A549 (cell line): ENCODE measurements at regions not wholly inside any gene's neighbourhood (a gene's known extent, or its start where the extent isn't known, plus 50 kb on each side); places are given as distances from the start of the nearest gene placed in this dataset.

Source experiments
- ATAC-seq, 2 experiments: fragments of 200-7000 bp in 1 of 2; fragments of >200 bp in 1 of 2; cut with Nextera tagmentation in 1 of 2; cut with Tn5 transposase in 1 of 2; 3 replicates each; pipeline versions ENCODE4 v1.8.0 to v1.9.1; 2018 to 2020; ENCODE audit warnings: mild to moderate bottlenecking in 1 of 2, moderate library complexity in 1 of 2
- CTCF ChIA-PET: fragments of 300-600 bp; sonication (Branson Sonifier 250); formaldehyde crosslinking; extraction: SDS; loops from one replicate; lab custom pipeline; 2021; ENCODE audit warnings: antibody characterized with exemption, inconsistent platforms; lab: Yijun Ruan, JAX
- POLR2A ChIA-PET: fragments of 350-600 bp; formaldehyde crosslinking; extraction: SDS; loops from one replicate; lab custom pipeline; 2021; ENCODE audit warnings: antibody characterized with exemption, inconsistent platforms; lab: Yijun Ruan, JAX
- DNase-seq, 2 experiments: peaks; one replicate each; pipeline versions ENCODE4 v3.0.0 to v3.0.0-alpha.2; 2011 to 2016; ENCODE audit warnings: low read depth in 1 of 2, low spot score in 1 of 2
- FAIRE-seq: peaks from 2 replicates; lab custom pipeline; 2011; peaks lifted over from hg19 to GRCh38; lab: Jason Lieb, UNC
- H3K27ac ChIP-seq, 2 experiments: fragments of >200 bp; sonication (Bioruptor Twin); formaldehyde crosslinking; 3 replicates each; pipeline ENCODE4 v1.5.1; 2016 to 2017
- H3K4me1 ChIP-seq: fragments of >200 bp; sonication (Bioruptor Twin); formaldehyde crosslinking; 3 replicates; pipeline ENCODE4 v1.6.1; 2016
- H3K4me2 ChIP-seq: fragments of >200 bp; sonication (Bioruptor Twin); formaldehyde crosslinking; 3 replicates; pipeline ENCODE4 v1.6.1; 2016
- H3K4me3 ChIP-seq: fragments of >200 bp; sonication (Bioruptor Twin); formaldehyde crosslinking; 3 replicates; pipeline ENCODE4 v1.5.1; 2016
- H3K9me3 ChIP-seq: fragments of >200 bp; sonication (Bioruptor Twin); formaldehyde crosslinking; 3 replicates; pipeline ENCODE4 v1.6.1; 2016
- BHLHE40 ChIP-seq: IDR thresholded peaks from 2 replicates; pipeline ENCODE4 v1.6.1; 2012; ENCODE audit warnings: low read depth, low read length, inconsistent platforms
- CBX2 ChIP-seq: fragments of 200-600 bp; sonication (generic); IDR thresholded peaks from 2 replicates; pipeline ENCODE4 v1.6.1; 2016; ENCODE audit warnings: low read depth, mild to moderate bottlenecking, borderline replicate concordance
- CBX8 ChIP-seq: fragments of 200-600 bp; sonication (generic); IDR thresholded peaks from 2 replicates; pipeline ENCODE4 v1.6.1; 2016
- EHF ChIP-seq: fragments of 250-450 bp; sonication (Bioruptor Pico); IDR thresholded peaks from 2 replicates; pipeline ENCODE4 v1.5.0; 2020; ENCODE audit warnings: mild to moderate bottlenecking
- FOSL2 ChIP-seq, 2 experiments: fragments of 450-650 bp in 1 of 2; fragments of >200 bp in 1 of 2; sonication (Bioruptor Twin) in 1 of 2; formaldehyde crosslinking; IDR thresholded peaks; 2 replicates each; pipeline versions ENCODE4 v1.5.0 to v1.6.1; 2016 to 2020; ENCODE audit warnings: mild to moderate bottlenecking in 1 of 2, moderate library complexity in 1 of 2
- HDAC2 ChIP-seq: fragments of 200-600 bp; sonication (generic); IDR thresholded peaks from 2 replicates; pipeline ENCODE4 v1.6.1; 2016
- JUN ChIP-seq, 2 experiments: fragments of >200 bp; sonication (Bioruptor Twin); formaldehyde crosslinking; IDR thresholded peaks; 2 replicates in 1 of 2; 3 replicates in 1 of 2; pipeline ENCODE4 v1.6.1; 2016 to 2017
- JUNB ChIP-seq: fragments of >200 bp; sonication (Bioruptor Twin); formaldehyde crosslinking; IDR thresholded peaks from 2 replicates; pipeline ENCODE4 v1.6.1; 2016
- KDM5A ChIP-seq: fragments of 200-600 bp; sonication (generic); IDR thresholded peaks from 2 replicates; pipeline ENCODE4 v1.6.1; 2016; ENCODE audit warnings: antibody characterized with exemption, mild to moderate bottlenecking
- MAZ ChIP-seq: fragments of 150-350 bp; IDR thresholded peaks from 2 replicates; pipeline ENCODE4 v1.6.1; 2014; ENCODE audit warnings: antibody characterized with exemption, low read depth, low read length, borderline replicate concordance
- MYC ChIP-seq: IDR thresholded peaks from 2 replicates; pipeline ENCODE4 v1.6.1; 2012; ENCODE audit warnings: mild to moderate bottlenecking, inconsistent platforms, low read length, improper control_type of control experiment, borderline replicate concordance
- PHF8 ChIP-seq: fragments of 200-600 bp; sonication (generic); IDR thresholded peaks from 2 replicates; pipeline ENCODE4 v1.6.1; 2016; ENCODE audit warnings: low read depth, mild to moderate bottlenecking, antibody characterized with exemption, moderate library complexity, borderline replicate concordance
- POLR2A ChIP-seq: IDR thresholded peaks from 2 replicates; pipeline ENCODE4 v1.6.1; 2012; ENCODE audit warnings: mild to moderate bottlenecking, low read length
- POLR2AphosphoS2 ChIP-seq: conservative IDR thresholded peaks from 2 replicates; pipeline ENCODE4 v1.6.1; 2012; ENCODE audit warnings: low read length, improper control_type of control experiment, inconsistent platforms
- RAD21 ChIP-seq, 2 experiments: fragments of >200 bp in 1 of 2; sonication (Bioruptor Twin) in 1 of 2; formaldehyde crosslinking in 1 of 2; IDR thresholded peaks in 1 of 2; conservative IDR thresholded peaks in 1 of 2; 2 replicates in 1 of 2; 3 replicates in 1 of 2; pipeline ENCODE4 v1.6.1; 2012 to 2018; ENCODE audit warnings: inconsistent platforms in 1 of 2
- RCOR1 ChIP-seq: fragments of 150-350 bp; IDR thresholded peaks from 2 replicates; pipeline ENCODE4 v1.6.1; 2014; ENCODE audit warnings: antibody characterized with exemption, low read length, low read depth
- RFX5 ChIP-seq: fragments of 450-650 bp; IDR thresholded peaks from 2 replicates; pipeline ENCODE4 v1.7.1; 2014; ENCODE audit warnings: antibody characterized with exemption, mild to moderate bottlenecking, moderate library complexity
- SMC3 ChIP-seq: fragments of >200 bp; sonication (Bioruptor Twin); formaldehyde crosslinking; IDR thresholded peaks from 3 replicates; pipeline ENCODE4 v1.6.1; 2018; ENCODE audit warnings: inconsistent platforms
- ZFP36 ChIP-seq: fragments of 450-650 bp; IDR thresholded peaks from 2 replicates; pipeline ENCODE4 v1.6.1; 2014; ENCODE audit warnings: borderline replicate concordance; ENCODE audit not compliant: partially characterized antibody
- ZSCAN20 ChIP-seq: fragments of 250-450 bp; sonication (Bioruptor Pico); IDR thresholded peaks from 2 replicates; pipeline ENCODE4 v1.8.0; 2022; ENCODE audit warnings: mild to moderate bottlenecking, moderate library complexity
- WGBS: methylation state at CpG from one replicate; pipeline ENCODE4 v1.1.6; 2017; ENCODE audit errors: missing lambda C conversion rate; 5-methylcytosine and 5-hydroxymethylcytosine counted together
- TF ChIP-seq, protein P1 (sequence below): fragments of >200 bp; sonication (Bioruptor Twin); formaldehyde crosslinking; IDR thresholded peaks from 3 replicates; pipeline ENCODE4 v1.5.1; 2016
- TF ChIP-seq, protein P2 (sequence below): fragments of 200-600 bp; sonication (generic); IDR thresholded peaks from 2 replicates; pipeline ENCODE4 v1.6.1; 2016; ENCODE audit warnings: antibody characterized with exemption, mild to moderate bottlenecking, moderate library complexity
- TF ChIP-seq, protein P3 (sequence below): fragments of >200 bp; sonication (Bioruptor Twin); formaldehyde crosslinking; IDR thresholded peaks from 2 replicates; pipeline ENCODE4 v1.6.1; 2016
- TF ChIP-seq, protein P4 (sequence below): IDR thresholded peaks from 2 replicates; pipeline ENCODE4 v1.6.1; 2012

DNA sequence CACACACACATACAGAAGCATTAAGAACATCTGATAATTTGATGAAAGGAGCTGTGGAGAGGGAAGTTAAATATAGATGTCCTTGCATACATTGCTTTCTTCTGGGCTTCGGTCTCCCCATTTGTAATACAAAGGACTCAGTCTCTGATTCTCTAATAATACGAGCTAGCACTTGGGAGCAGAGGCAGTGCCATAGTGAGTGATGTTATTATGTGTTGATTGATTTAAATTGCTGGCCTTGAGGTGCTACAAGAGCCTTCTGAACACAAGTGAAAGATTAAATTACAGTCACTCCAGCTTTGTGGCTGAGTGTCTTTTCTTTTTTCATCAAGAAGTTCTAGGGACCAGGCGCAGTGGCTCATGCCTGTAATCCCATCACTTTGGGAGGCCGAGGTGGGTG lies 61.5 kb upstream of the HMGXB4 start:
- Histone ChIP-seq H3K9me3 (no peaks in the 10 kb centered on the region), H3K27ac (no peak overlapping the region), H3K4me2 (no peak overlapping the region), H3K4me3 (no peak overlapping the region), H3K4me1 (no peaks in the 10 kb centered on the region)
- ChIA-PET CTCF (no interaction called here), POLR2A (no interaction called here)
- ATAC-seq (no peak), FAIRE-seq (no peak), DNase-seq (no peak)
- TF ChIP-seq POLR2A (no peak), ZFP36 (no peak), PHF8 (no peak), MYC (no peak), RFX5 (no peak), MAZ (no peak), RAD21 (conservative IDR thresholded peaks at IDR 0.05 in 1 of 2, IDR thresholded peaks at IDR 0.05 in 1 of 2) (no peak), JUN (IDR thresholded peaks at IDR 0.05) (no peak), JUNB (no peak)
- TF ChIP-seq, protein P1, sequence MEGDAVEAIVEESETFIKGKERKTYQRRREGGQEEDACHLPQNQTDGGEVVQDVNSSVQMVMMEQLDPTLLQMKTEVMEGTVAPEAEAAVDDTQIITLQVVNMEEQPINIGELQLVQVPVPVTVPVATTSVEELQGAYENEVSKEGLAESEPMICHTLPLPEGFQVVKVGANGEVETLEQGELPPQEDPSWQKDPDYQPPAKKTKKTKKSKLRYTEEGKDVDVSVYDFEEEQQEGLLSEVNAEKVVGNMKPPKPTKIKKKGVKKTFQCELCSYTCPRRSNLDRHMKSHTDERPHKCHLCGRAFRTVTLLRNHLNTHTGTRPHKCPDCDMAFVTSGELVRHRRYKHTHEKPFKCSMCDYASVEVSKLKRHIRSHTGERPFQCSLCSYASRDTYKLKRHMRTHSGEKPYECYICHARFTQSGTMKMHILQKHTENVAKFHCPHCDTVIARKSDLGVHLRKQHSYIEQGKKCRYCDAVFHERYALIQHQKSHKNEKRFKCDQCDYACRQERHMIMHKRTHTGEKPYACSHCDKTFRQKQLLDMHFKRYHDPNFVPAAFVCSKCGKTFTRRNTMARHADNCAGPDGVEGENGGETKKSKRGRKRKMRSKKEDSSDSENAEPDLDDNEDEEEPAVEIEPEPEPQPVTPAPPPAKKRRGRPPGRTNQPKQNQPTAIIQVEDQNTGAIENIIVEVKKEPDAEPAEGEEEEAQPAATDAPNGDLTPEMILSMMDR = no peak
- TF ChIP-seq, protein P2, sequence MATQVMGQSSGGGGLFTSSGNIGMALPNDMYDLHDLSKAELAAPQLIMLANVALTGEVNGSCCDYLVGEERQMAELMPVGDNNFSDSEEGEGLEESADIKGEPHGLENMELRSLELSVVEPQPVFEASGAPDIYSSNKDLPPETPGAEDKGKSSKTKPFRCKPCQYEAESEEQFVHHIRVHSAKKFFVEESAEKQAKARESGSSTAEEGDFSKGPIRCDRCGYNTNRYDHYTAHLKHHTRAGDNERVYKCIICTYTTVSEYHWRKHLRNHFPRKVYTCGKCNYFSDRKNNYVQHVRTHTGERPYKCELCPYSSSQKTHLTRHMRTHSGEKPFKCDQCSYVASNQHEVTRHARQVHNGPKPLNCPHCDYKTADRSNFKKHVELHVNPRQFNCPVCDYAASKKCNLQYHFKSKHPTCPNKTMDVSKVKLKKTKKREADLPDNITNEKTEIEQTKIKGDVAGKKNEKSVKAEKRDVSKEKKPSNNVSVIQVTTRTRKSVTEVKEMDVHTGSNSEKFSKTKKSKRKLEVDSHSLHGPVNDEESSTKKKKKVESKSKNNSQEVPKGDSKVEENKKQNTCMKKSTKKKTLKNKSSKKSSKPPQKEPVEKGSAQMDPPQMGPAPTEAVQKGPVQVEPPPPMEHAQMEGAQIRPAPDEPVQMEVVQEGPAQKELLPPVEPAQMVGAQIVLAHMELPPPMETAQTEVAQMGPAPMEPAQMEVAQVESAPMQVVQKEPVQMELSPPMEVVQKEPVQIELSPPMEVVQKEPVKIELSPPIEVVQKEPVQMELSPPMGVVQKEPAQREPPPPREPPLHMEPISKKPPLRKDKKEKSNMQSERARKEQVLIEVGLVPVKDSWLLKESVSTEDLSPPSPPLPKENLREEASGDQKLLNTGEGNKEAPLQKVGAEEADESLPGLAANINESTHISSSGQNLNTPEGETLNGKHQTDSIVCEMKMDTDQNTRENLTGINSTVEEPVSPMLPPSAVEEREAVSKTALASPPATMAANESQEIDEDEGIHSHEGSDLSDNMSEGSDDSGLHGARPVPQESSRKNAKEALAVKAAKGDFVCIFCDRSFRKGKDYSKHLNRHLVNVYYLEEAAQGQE = no peak
- WGBS = 70% methylated on average over 4 of the region's 4 CpGs

DNA sequence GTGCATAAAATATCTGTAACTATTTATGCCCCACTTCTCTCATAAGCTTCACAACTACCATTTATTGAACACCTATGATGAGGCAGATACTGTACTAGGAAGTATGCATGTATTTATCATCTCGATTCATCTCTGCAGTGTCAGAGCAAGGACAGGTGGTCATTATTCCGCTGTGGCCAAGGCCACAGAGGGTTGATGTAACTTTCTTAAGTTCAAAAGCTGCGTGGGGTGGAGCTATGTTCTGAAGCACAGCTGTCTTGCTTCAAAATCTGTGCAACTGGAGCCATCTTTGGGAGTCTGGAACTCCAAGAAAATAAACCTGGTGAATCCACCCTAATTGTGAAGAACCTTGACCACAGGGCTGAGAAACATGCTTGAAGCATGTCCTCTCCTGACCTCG lies 60.2 kb upstream of the HMGXB4 start:
- FAIRE-seq (no peak), DNase-seq (no peak), ATAC-seq (no peak)
- 49% methylated on average over 4 of the region's 4 CpGs for WGBS
- Histone ChIP-seq H3K27ac (no peak overlapping the region), H3K4me3 (no peak overlapping the region), H3K4me2 (no peak overlapping the region), H3K4me1 (no peaks in the 10 kb centered on the region), H3K9me3 (no peaks in the 10 kb centered on the region)
- ChIA-PET CTCF (no interaction called here), POLR2A (no interaction called here)
- no peak for TF ChIP-seq SMC3

DNA sequence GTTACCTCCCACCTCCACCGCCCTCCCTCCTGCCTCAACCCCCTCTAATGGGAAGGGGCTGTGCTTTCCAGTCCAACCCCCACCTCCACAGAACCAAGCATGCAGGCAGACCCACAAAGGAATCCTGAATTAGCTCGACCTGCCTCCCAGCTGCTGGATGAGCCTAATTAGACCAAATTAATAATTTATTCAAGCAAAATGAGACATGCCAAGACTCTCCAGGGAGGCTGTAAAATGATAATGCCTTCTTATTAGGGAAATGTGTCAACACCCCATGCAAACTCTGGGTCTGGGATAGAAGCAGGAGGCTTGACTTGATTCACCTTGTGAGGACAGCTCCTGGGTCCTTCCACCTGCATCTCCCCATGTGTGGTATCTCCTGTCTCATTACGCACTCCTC lies 59.4 kb upstream of the HMGXB4 start:
- Histone ChIP-seq H3K27ac (no peak overlapping the region), H3K4me2 (no peak overlapping the region), H3K4me3 (no peak overlapping the region), H3K9me3 (no peaks in the 10 kb centered on the region), H3K4me1 (no peaks in the 10 kb centered on the region)
- WGBS = 38% methylated on average over 3 of the region's 3 CpGs
- ATAC-seq (no peak), FAIRE-seq (no peak), DNase-seq (no peak)
- ChIA-PET CTCF (interaction anchor here (1.2 kb wide), 1 partner anchor 43 kb away, joined by 3 read pairs; no protein-coding TSS in a partner anchor), POLR2A (no interaction called here)
- TF ChIP-seq CBX8 (no peak), SMC3 (no peak), MYC (no peak), KDM5A (no peak)

DNA sequence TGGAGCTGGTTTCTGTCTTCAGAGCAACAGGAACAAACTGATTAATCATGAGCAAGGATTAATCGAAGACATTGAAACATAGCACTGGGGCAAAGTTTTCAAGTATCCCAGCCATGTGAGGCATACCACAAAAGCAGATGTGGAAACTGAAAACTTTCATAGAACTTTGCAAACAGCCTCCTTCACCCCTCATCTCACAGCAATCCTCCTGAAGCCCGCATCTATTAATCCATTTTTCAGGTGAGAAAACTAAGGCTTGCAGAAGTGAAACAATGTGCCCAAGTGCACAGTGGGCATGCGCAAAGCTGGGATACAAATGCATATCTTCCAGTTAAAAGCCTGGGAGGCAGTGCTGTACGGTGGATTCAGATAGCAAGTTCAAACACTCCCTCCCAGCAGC lies 58.6 kb upstream of the HMGXB4 start:
- 67% methylated on average over 4 of the region's 4 CpGs for WGBS
- ATAC-seq (no peak), FAIRE-seq (no peak), DNase-seq (no peak)
- no peak overlapping the region for H3K4me3 ChIP-seq
- ChIA-PET POLR2A (no interaction called here), CTCF (interaction anchor here (1.2 kb wide), 1 partner anchor 44 kb away, joined by 3 read pairs; no protein-coding TSS in a partner anchor)
- no peak overlapping the region for H3K27ac ChIP-seq
- no peak overlapping the region for H3K4me2 ChIP-seq
- no peaks in the 10 kb centered on the region for H3K4me1 ChIP-seq
- no peaks in the 10 kb centered on the region for H3K9me3 ChIP-seq
- TF ChIP-seq POLR2AphosphoS2 = no peak
- no peak for TF ChIP-seq POLR2A
- no peak for TF ChIP-seq MYC
- TF ChIP-seq, protein P3, sequence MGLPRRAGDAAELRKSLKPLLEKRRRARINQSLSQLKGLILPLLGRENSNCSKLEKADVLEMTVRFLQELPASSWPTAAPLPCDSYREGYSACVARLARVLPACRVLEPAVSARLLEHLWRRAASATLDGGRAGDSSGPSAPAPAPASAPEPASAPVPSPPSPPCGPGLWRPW = no peak
- TF ChIP-seq EHF (CRISPR knock-in tag) = no peak
- TF ChIP-seq FOSL2 (IDR thresholded peaks at IDR 0.05) = no peak
- TF ChIP-seq FOSL2 (CRISPR knock-in tag; IDR thresholded peaks at IDR 0.05) = no peak
- TF ChIP-seq, protein P4, sequence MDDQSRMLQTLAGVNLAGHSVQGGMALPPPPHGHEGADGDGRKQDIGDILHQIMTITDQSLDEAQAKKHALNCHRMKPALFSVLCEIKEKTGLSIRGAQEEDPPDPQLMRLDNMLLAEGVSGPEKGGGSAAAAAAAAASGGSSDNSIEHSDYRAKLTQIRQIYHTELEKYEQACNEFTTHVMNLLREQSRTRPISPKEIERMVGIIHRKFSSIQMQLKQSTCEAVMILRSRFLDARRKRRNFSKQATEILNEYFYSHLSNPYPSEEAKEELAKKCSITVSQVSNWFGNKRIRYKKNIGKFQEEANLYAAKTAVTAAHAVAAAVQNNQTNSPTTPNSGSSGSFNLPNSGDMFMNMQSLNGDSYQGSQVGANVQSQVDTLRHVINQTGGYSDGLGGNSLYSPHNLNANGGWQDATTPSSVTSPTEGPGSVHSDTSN = no peak
- TF ChIP-seq ZSCAN20 = no peak
- TF ChIP-seq HDAC2 = no peak
- TF ChIP-seq RCOR1 = no peak
- no peak for TF ChIP-seq CBX2
- TF ChIP-seq BHLHE40 = no peak
- no peak for TF ChIP-seq ZFP36
